Tibial artery (tissue), 4 donors: ENCODE measurements at regions not wholly inside any gene's neighbourhood (a gene's known extent, or its start where the extent isn't known, plus 50 kb on each side); places are given as distances from the start of the nearest gene placed in this dataset.

Experiments
- DNase-seq, 2 donors: peaks; one replicate each; pipeline ENCODE4 v3.0.0-alpha.2; 2019
- H3K27ac ChIP-seq, 2 donors: fragments of 200-600 bp; sonication (generic) in 1 of 2; 1 replicate in 1 of 2; 2 replicates in 1 of 2; pipeline ENCODE4 v1.5.1; 2018 to 2019; ENCODE audit warnings: mild to moderate bottlenecking in 1 of 2
- H3K27me3 ChIP-seq, 2 donors: fragments of 200-600 bp; sonication (generic) in 1 of 2; one replicate each; pipeline versions ENCODE4 v1.5.1 to v1.6.0; 2016 to 2019
- H3K36me3 ChIP-seq, 3 donors: fragments of 200-600 bp; sonication (generic) in 2 of 3; one replicate each; pipeline ENCODE4 v1.5.1; 2016 to 2019; ENCODE audit warnings: mild to moderate bottlenecking in 2 of 3
- H3K4me1 ChIP-seq, 4 donors: fragments of 200-600 bp; sonication (generic) in 2 of 4; 1 replicate in 3 of 4; 2 replicates in 1 of 4; pipeline ENCODE4 v1.5.1; 2016 to 2019
- H3K4me3 ChIP-seq, 2 donors: fragments of 200-600 bp; sonication (generic) in 1 of 2; 1 replicate in 1 of 2; 2 replicates in 1 of 2; pipeline ENCODE4 v1.5.1; 2018 to 2019; ENCODE audit warnings: mild to moderate bottlenecking in 2 of 2
- H3K9me3 ChIP-seq, 3 donors: fragments of 200-600 bp; sonication (generic) in 1 of 3; one replicate each; pipeline ENCODE4 v1.5.1; 2016 to 2019
- CTCF ChIP-seq, 2 experiments: fragments of 200-600 bp in 1 of 2; fragments of 450-650 bp in 1 of 2; IDR thresholded peaks; one replicate each; pipeline ENCODE4 v1.5.1; 2017 to 2019; ENCODE audit warnings: antibody characterized with exemption in 2 of 2, mild to moderate bottlenecking in 1 of 2, moderate library complexity in 1 of 2
- intact Hi-C: fragments of 100-400 bp; cut with DNase I; formaldehyde crosslinking; loops from one replicate; pipeline ENCODE4 v1.15.0; 2023; ENCODE audit warnings: low total_unique reads

GRCh38 chr15:70358011-70358819 is 260.5 kb upstream of the TLE3 start:
- intact Hi-C loops: no loop called here
- H3K36me3 ChIP-seq: no peaks in the 10 kb centered on the region
- H3K27ac ChIP-seq: no peak overlapping the region
- TF ChIP-seq CTCF (IDR thresholded peaks at IDR 0.05): no peak
- H3K9me3 ChIP-seq: no peaks in the 10 kb centered on the region
- DNase-seq: no peak
- H3K27me3 ChIP-seq: peaks cover 0 to 6% of the 10 kb centered on the region in 2 donors
- no peaks in the 10 kb centered on the region for H3K4me1 ChIP-seq
- H3K4me3 ChIP-seq: no peak overlapping the region

- TF ChIP-seq CTCF (IDR thresholded peaks at IDR 0.05): no peak
- Histone ChIP-seq H3K27me3 (peaks cover 0 to 4% of the 10 kb centered on the region in 2 donors), H3K4me1 (no peaks in the 10 kb centered on the region), H3K27ac (no peak overlapping the region), H3K9me3 (no peaks in the 10 kb centered on the region), H3K36me3 (no peaks in the 10 kb centered on the region), H3K4me3 (no peak overlapping the region)
- intact Hi-C loops: no loop called here
- no peak for DNase-seq
Measured at GRCh38 chr15:70357453-70357852, 259.7 kb upstream of the TLE3 start.

DNA sequence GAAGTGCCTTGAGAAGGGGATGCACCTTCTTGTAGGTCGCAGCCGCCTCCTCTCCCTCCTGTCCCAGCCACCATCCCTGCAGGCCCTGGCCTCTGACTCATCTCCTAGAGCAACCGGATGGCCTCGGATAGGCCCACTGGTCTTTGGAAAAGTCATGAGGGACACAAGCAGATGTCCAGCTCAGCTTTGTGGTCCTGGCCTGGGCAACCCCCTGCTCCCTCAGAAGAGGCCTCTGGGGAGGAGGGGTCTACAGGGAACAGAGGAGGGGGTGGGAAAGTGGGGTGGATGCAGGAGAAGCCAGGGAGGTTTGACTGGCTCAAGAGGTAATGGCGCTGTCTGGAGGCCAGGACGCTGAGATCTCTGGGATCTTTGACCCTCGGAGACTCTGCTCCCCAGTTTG is 259.2 kb upstream of the TLE3 start:
- Histone ChIP-seq H3K4me1 (no peaks in the 10 kb centered on the region), H3K9me3 (no peaks in the 10 kb centered on the region), H3K4me3 (no peak overlapping the region), H3K27me3 (peaks cover 0 to 4% of the 10 kb centered on the region in 2 donors), H3K36me3 (no peaks in the 10 kb centered on the region), H3K27ac (no peak overlapping the region)
- intact Hi-C loops: no loop called here
- no peak for DNase-seq
- no peak for TF ChIP-seq CTCF (IDR thresholded peaks at IDR 0.05)

- DNase-seq: no peak
- Histone ChIP-seq H3K9me3 (no peaks in the 10 kb centered on the region), H3K4me1 (no peaks in the 10 kb centered on the region), H3K4me3 (no peak overlapping the region), H3K27me3 (peaks cover 0 to 4% of the 10 kb centered on the region in 2 donors), H3K36me3 (no peaks in the 10 kb centered on the region), H3K27ac (no peak overlapping the region)
- no peak for TF ChIP-seq CTCF (IDR thresholded peaks at IDR 0.05)
- intact Hi-C loops: no loop called here
Measured at GRCh38 chr15:70356062-70356860, 258.5 kb upstream of the TLE3 start.

- Histone ChIP-seq H3K9me3 (no peaks in the 10 kb centered on the region), H3K27ac (no peak overlapping the region), H3K27me3 (peaks cover 0 to 4% of the 10 kb centered on the region in 2 donors), H3K4me3 (no peak overlapping the region), H3K36me3 (no peaks in the 10 kb centered on the region), H3K4me1 (no peaks in the 10 kb centered on the region)
- intact Hi-C loops: no loop called here
- no peak for TF ChIP-seq CTCF (IDR thresholded peaks at IDR 0.05)
- no peak for DNase-seq
Measured at GRCh38 chr15:70355275-70355795, 257.6 kb upstream of the TLE3 start.
